Gastrocnemius medialis (tissue), 4 donors: ENCODE measurements at regions not wholly inside any gene's neighbourhood (a gene's known extent, or its start where the extent isn't known, plus 50 kb on each side); places are given as distances from the start of the nearest gene placed in this dataset.
A peak's percentile ranks its signal among the peaks of the same experiment; 100 is the strongest.

Experiments used
- ATAC-seq, 2 donors: fragments of 150-250 bp; one replicate each; pipeline ENCODE4 v1.9.1; 2016
- DNase-seq, 2 donors: peaks; one replicate each; pipeline ENCODE4 v3.0.0-alpha.2; 2019
- H3K27ac ChIP-seq, 4 donors: fragments of 200-600 bp; sonication (generic); 1 replicate in 1 of 4; 2 replicates in 3 of 4; pipeline ENCODE4 v1.5.1; 2016 to 2018; ENCODE audit warnings: mild to moderate bottlenecking in 2 of 4, moderate library complexity in 1 of 4
- H3K27me3 ChIP-seq, 3 donors: fragments of 200-600 bp; sonication (generic) in 2 of 3; 1 replicate in 1 of 3; 2 replicates in 2 of 3; pipeline versions ENCODE4 v1.5.1 to v1.6.0; 2016 to 2019; ENCODE audit warnings: mild to moderate bottlenecking in 1 of 3, moderate library complexity in 1 of 3
- H3K36me3 ChIP-seq, 2 donors: fragments of 200-600 bp; sonication (generic) in 1 of 2; one replicate each; pipeline ENCODE4 v1.5.1; 2017 to 2018
- H3K4me1 ChIP-seq, 2 donors: fragments of 200-600 bp; sonication (generic) in 1 of 2; one replicate each; pipeline ENCODE4 v1.5.1; 2016 to 2017; ENCODE audit warnings: mild to moderate bottlenecking in 2 of 2
- H3K4me3 ChIP-seq, 4 donors: fragments of 200-600 bp; sonication (generic) in 3 of 4; 1 replicate in 1 of 4; 2 replicates in 3 of 4; pipeline ENCODE4 v1.5.1; 2016 to 2019; ENCODE audit warnings: mild to moderate bottlenecking in 2 of 4
- H3K9me3 ChIP-seq, 3 donors: fragments of 200-600 bp; sonication (generic) in 2 of 3; 1 replicate in 1 of 3; 2 replicates in 2 of 3; pipeline ENCODE4 v1.5.1; 2016 to 2019
- CTCF ChIP-seq, 5 experiments: fragments of 450-650 bp in 3 of 5; fragments of 200-600 bp in 2 of 5; sonication (generic) in 2 of 5; IDR thresholded peaks in 4 of 5; conservative IDR thresholded peaks in 1 of 5; 1 replicate in 4 of 5; 2 replicates in 1 of 5; pipeline ENCODE4 v1.5.1; 2016 to 2019; ENCODE audit warnings: antibody characterized with exemption in 5 of 5, mild to moderate bottlenecking in 3 of 5, moderate library complexity in 3 of 5
- POLR2A ChIP-seq, 2 donors: fragments of 450-650 bp; IDR thresholded peaks; one replicate each; pipeline ENCODE4 v1.6.1; 2017; ENCODE audit warnings: antibody characterized with exemption in 2 of 2, mild to moderate bottlenecking in 2 of 2, moderate library complexity in 2 of 2
- in situ Hi-C, 4 donors: fragments of 200-750 bp; cut with MboI; loops; one replicate each; pipeline versions ENCODE4 v1.15.0 to v1.8.0; 2017; ENCODE audit warnings: low sequenced_read_pairs in 4 of 4
- intact Hi-C: fragments of 100-400 bp; cut with DNase I; formaldehyde crosslinking; loops from one replicate; pipeline ENCODE4 v1.15.1; 2023; ENCODE audit warnings: low total_unique reads

- peaks cover 8 to 13% of the 10 kb centered on the region in 2 donors for H3K4me1 ChIP-seq
Observed at GRCh38 chr4:123659262-123659661, 262.7 kb downstream of the SPRY1 start.

DNA sequence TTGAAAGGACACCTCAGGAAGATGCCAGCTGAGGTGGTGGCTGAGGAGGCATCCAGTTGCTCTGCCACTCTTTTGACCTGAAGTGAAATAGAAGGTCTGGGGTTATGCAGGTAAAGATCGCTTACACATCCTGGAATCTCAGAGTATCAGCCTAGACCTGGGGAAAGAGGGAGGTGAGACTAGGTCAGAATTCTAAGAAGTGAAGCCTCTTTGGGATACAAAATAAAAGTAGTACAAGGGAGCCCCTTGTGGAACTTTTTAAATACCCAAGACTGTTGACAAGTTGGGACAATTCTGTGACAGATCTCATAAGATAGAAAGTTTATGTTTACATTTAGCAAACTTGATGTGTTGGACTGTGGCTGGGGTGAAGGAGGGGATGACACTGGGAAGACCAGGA is 263.1 kb downstream of the SPRY1 start:
- Histone ChIP-seq H3K4me3 (no peak overlapping the region), H3K36me3 (peaks cover 0 to 5% of the 10 kb centered on the region in 2 donors), H3K27ac (no peak overlapping the region), H3K27me3 (no peaks in the 10 kb centered on the region), H3K4me1 (peaks cover 8 to 13% of the 10 kb centered on the region in 2 donors), H3K9me3 (no peaks in the 10 kb centered on the region)
- intact Hi-C loops: loop anchor here (5.0 kb wide), 1 partner anchor 97 kb away; no protein-coding TSS in a partner anchor
- peak in 1 of 2 donors; percentile 39 for ATAC-seq
- TF ChIP-seq POLR2A (IDR thresholded peaks at IDR 0.05) (no peak), CTCF (IDR thresholded peaks at IDR 0.05 in 4 of 5, conservative IDR thresholded peaks at IDR 0.05 in 1 of 5) (peak in 3 of 5 experiments; percentile 13 to 30 (median 18))
- in situ Hi-C loops: loop anchor here (10.0 to 25.0 kb wide), 5 partner anchors 95 to 275 kb away; partner anchors contain the start of gene SPRY1 (in 1 of the 4)
- no peak for DNase-seq

More at GRCh38 chr4:123659262-123659661, 262.7 kb downstream of the SPRY1 start:
- ATAC-seq (no peak), DNase-seq (no peak)
- H3K9me3 ChIP-seq: no peaks in the 10 kb centered on the region
- TF ChIP-seq POLR2A (IDR thresholded peaks at IDR 0.05): no peak
- TF ChIP-seq CTCF (IDR thresholded peaks at IDR 0.05 in 4 of 5, conservative IDR thresholded peaks at IDR 0.05 in 1 of 5): no peak
- no peak overlapping the region for H3K27ac ChIP-seq
- peaks cover 0 to 5% of the 10 kb centered on the region in 2 donors for H3K36me3 ChIP-seq
- H3K4me3 ChIP-seq: no peak overlapping the region
- in situ Hi-C loops: loop anchor here in 3 of 4 donors (10.0 to 25.0 kb wide), 3 partner anchors 94 to 247 kb away; no protein-coding TSS in a partner anchor
- no peaks in the 10 kb centered on the region for H3K27me3 ChIP-seq
- intact Hi-C loops: no loop called here

GRCh38 chr4:123661080-123661737 is 264.6 kb downstream of the SPRY1 start:
- Histone ChIP-seq H3K27me3 (no peaks in the 10 kb centered on the region), H3K9me3 (no peaks in the 10 kb centered on the region), H3K4me1 (peaks cover 8 to 13% of the 10 kb centered on the region in 2 donors), H3K4me3 (no peak overlapping the region), H3K27ac (no peak overlapping the region), H3K36me3 (peaks cover 0 to 5% of the 10 kb centered on the region in 2 donors)
- DNase-seq (no peak), ATAC-seq (no peak)
- TF ChIP-seq POLR2A (IDR thresholded peaks at IDR 0.05) (no peak), CTCF (IDR thresholded peaks at IDR 0.05 in 4 of 5, conservative IDR thresholded peaks at IDR 0.05 in 1 of 5) (peak; percentile 28 to 61 (median 46))
- in situ Hi-C loops: loop anchor here (10.0 to 25.0 kb wide), 4 partner anchors 99 to 276 kb away; partner anchors contain the start of gene SPRY1 (in 1 of the 4)
- intact Hi-C loops: loop anchor here (5.0 kb wide), 1 partner anchor 99 kb away; no protein-coding TSS in a partner anchor

DNA sequence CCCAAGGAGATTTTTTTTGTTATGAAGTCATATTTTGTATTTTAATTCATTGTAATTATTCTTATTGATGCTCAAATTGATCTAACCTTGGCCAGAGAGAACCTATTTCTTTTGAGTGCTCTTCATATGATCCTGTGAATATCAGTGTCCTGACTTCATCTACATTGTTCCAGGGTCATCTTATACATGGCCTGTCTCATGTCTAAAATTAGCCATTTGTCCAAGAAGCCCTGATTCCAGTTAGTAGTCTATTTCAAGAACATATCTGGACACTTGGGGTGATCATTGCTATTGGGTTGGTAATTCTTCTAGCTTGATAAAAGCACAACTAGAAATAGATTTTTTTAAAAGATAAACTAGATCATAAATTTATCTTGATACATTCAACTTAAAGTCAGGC is 266.2 kb downstream of the SPRY1 start:
- Histone ChIP-seq H3K4me1 (peaks cover 8 to 13% of the 10 kb centered on the region in 2 donors), H3K27ac (no peak overlapping the region), H3K9me3 (no peaks in the 10 kb centered on the region), H3K4me3 (no peak overlapping the region), H3K27me3 (no peaks in the 10 kb centered on the region), H3K36me3 (no peaks in the 10 kb centered on the region)
- DNase-seq (no peak), ATAC-seq (no peak)
- TF ChIP-seq POLR2A (IDR thresholded peaks at IDR 0.05) (no peak), CTCF (IDR thresholded peaks at IDR 0.05 in 4 of 5, conservative IDR thresholded peaks at IDR 0.05 in 1 of 5) (no peak)
- intact Hi-C loops: loop anchor here (5.0 kb wide), 1 partner anchor 101 kb away; no protein-coding TSS in a partner anchor
- in situ Hi-C loops: loop anchor here (10.0 to 25.0 kb wide), 4 partner anchors 101 to 278 kb away; partner anchors contain the start of gene SPRY1 (in 1 of the 4)
